HG03175 (cell line): ENCODE measurements at regions not wholly inside any gene's neighbourhood (a gene's known extent, or its start where the extent isn't known, plus 50 kb on each side); places are given as distances from the start of the nearest gene placed in this dataset.
"Not testable (repeated sequence)": the region's sequence is repeated elsewhere in the genome, so short reads cannot be mapped to it uniquely, and the experiment has no call there.

Experiments
- ATAC-seq: cut with Tn5 transposase; IDR thresholded peaks from one replicate; pipeline ENCODE4 v1.9.1; 2021; ENCODE audit warnings: mild to moderate bottlenecking, moderate library complexity; ENCODE audit not compliant: unreplicated experiment

GRCh38 chr4:67333664-67334063, 211.6 kb downstream of the CENPC start:
- no peak for ATAC-seq

GRCh38 chr4:67332627-67333026, 212.7 kb downstream of the CENPC start:
- peak; percentile 91 for ATAC-seq

- ATAC-seq, result no peak
Measured at GRCh38 chr4:67328393-67328792, 216.9 kb downstream of the CENPC start.

GRCh38 chr4:67328018-67328278, 217.4 kb downstream of the CENPC start:
- no peak for ATAC-seq

- peak; percentile 98 for ATAC-seq
Measured at GRCh38 chr4:67327245-67328017, 217.9 kb downstream of the CENPC start.

- ATAC-seq, result no peak
Measured at GRCh38 chr4:67325791-67326190, 219.5 kb downstream of the CENPC start.

- ATAC-seq, result no peak
Measured at GRCh38 chr4:67320645-67321044, 224.7 kb downstream of the CENPC start.

- not testable (repeated sequence) for ATAC-seq
Measured at GRCh38 chr4:67319607-67320006, 225.7 kb downstream of the CENPC start.

GRCh38 chr4:67300497-67301185, 244.7 kb downstream of the CENPC start:
- ATAC-seq, result not testable (repeated sequence)

- ATAC-seq, result no peak
Measured at GRCh38 chr4:67292636-67293035, 252.7 kb downstream of the CENPC start.

- no peak for ATAC-seq
Measured at GRCh38 chr4:67292045-67292444, 253.3 kb downstream of the CENPC start.

GRCh38 chr4:67291644-67292043, 253.7 kb downstream of the CENPC start:
- no peak for ATAC-seq

GRCh38 chr4:67288964-67289363, 256.3 kb downstream of the CENPC start:
- no peak for ATAC-seq

- ATAC-seq, result no peak
Measured at GRCh38 chr4:67286724-67287123, 258.6 kb downstream of the CENPC start.

GRCh38 chr4:67282749-67283148, 262.6 kb downstream of the CENPC start:
- no peak for ATAC-seq

GRCh38 chr4:67275179-67275750, 270.0 kb downstream of the CENPC start:
- no peak for ATAC-seq

- ATAC-seq, result not testable (repeated sequence)
Measured at GRCh38 chr4:67274671-67275070, 270.6 kb downstream of the CENPC start.

- ATAC-seq, result no peak
Measured at GRCh38 chr4:67273666-67274065, 271.6 kb downstream of the CENPC start.

- no peak for ATAC-seq
Measured at GRCh38 chr4:67261971-67262370, 283.3 kb downstream of the CENPC start.

- ATAC-seq, result no peak
Measured at GRCh38 chr4:67256388-67257043, 288.8 kb downstream of the CENPC start.

- no peak for ATAC-seq
Measured at GRCh38 chr4:67250131-67250896, 295.0 kb downstream of the CENPC start.
